ENCODE measurements at regions not wholly inside any gene's neighbourhood (a gene's known extent, or its start where the extent isn't known, plus 50 kb on each side); places are given as distances from the start of the nearest gene placed in this dataset.
A peak's percentile ranks its signal among the peaks of the same experiment; 100 is the strongest.
"Not testable (repeated sequence)": the region's sequence is repeated elsewhere in the genome, so short reads cannot be mapped to it uniquely, and the experiment has no call there.

GRCh38 chr12:78559886-78560285 is 304.7 kb upstream of the SYT1 start:
- no peak overlapping the region for H3K27ac ChIP-seq
- H3K4me3 ChIP-seq, result no peak overlapping the region
- in situ Hi-C loops (cut with MboI; ENCODE audit: low pct_unique_long_range_greater_than_20kb in 2 of 9, low sequenced_read_pairs in 9 of 9, unreplicated experiment in 9 of 9), result no loop called here
- ATAC-seq (replicated peaks in 6 of 8), result no peak
- H3K4me1 ChIP-seq (replicated peaks in 1 of 2), result peaks cover 0 to 10% of the 10 kb centered on the region in 2 donors

GRCh38 chr12:78560633-78561032 is 303.9 kb upstream of the SYT1 start:
- H3K4me1 ChIP-seq (replicated peaks in 1 of 2), result peaks cover 0 to 10% of the 10 kb centered on the region in 2 donors
- no peak overlapping the region for H3K27ac ChIP-seq
- WGBS, 10 experiments, result 72 to 100% (median 89%) methylated on average over 1 to 5 of the region's 5 CpGs; no CpG with 5 or more reads in 1 of the 10 experiments
- no peak for ATAC-seq (replicated peaks in 6 of 8)
- in situ Hi-C loops (cut with MboI; ENCODE audit: low pct_unique_long_range_greater_than_20kb in 2 of 9, low sequenced_read_pairs in 9 of 9, unreplicated experiment in 9 of 9), result no loop called here
- H3K4me3 ChIP-seq, result no peak overlapping the region

- in situ Hi-C loops (cut with MboI; ENCODE audit: low pct_unique_long_range_greater_than_20kb in 2 of 9, low sequenced_read_pairs in 9 of 9, unreplicated experiment in 9 of 9), result no loop called here
- 0 to 96% (median 38%) methylated on average over 1 to 2 of the region's 2 CpGs; no CpG with 5 or more reads in 3 of the 10 experiments for WGBS, 10 experiments
- no peak overlapping the region for H3K4me3 ChIP-seq
- ATAC-seq (replicated peaks in 6 of 8), result peak in 6 of 8 experiments; percentile 52 to 82 (median 73)
- H3K27ac ChIP-seq, result no peak overlapping the region
- H3K4me1 ChIP-seq (replicated peaks in 1 of 2), result peaks cover 0 to 10% of the 10 kb centered on the region in 2 donors
Measured at GRCh38 chr12:78562368-78563205, 302.0 kb upstream of the SYT1 start.

DNA sequence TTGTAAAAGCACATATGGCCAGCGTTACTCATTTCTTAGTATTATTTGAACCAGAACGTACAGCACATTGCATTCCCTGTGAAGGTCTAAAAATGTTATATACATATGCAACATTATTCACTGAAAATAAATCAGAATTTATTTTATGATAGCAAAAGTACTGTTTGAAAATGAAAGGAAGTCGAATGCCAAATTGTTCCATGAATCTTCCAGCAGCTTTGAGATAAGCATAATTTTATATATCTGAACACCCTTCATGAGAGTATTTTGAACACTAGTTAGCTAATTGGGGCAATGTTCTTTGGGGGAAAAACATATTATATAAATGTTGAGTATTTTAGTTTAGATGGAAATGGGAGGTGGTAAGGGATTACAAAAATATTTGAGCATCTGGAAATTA is 300.7 kb upstream of the SYT1 start:
- ATAC-seq (replicated peaks in 6 of 8), result peak in 1 of 8 experiments; percentile 42
- Histone ChIP-seq H3K27ac (no peak overlapping the region), H3K4me3 (no peak overlapping the region), H3K4me1 (replicated peaks in 1 of 2) (peaks cover 0 to 10% of the 10 kb centered on the region in 2 donors)
- in situ Hi-C loops (cut with MboI; ENCODE audit: low pct_unique_long_range_greater_than_20kb in 2 of 9, low sequenced_read_pairs in 9 of 9, unreplicated experiment in 9 of 9), result no loop called here
- 0 to 100% (median 84%) methylated on average over 1 to 3 of the region's 3 CpGs for WGBS, 10 experiments

GRCh38 chr12:78566456-78566855 is 298.1 kb upstream of the SYT1 start:
- Histone ChIP-seq H3K27ac (no peak overlapping the region), H3K4me3 (no peak overlapping the region), H3K4me1 (replicated peaks in 1 of 2) (peaks cover 0 to 10% of the 10 kb centered on the region in 2 donors)
- in situ Hi-C loops (cut with MboI; ENCODE audit: low pct_unique_long_range_greater_than_20kb in 2 of 9, low sequenced_read_pairs in 9 of 9, unreplicated experiment in 9 of 9), result no loop called here
- ATAC-seq (replicated peaks in 6 of 8), result no peak
- 0 to 100% (median 85%) methylated on average over 2 to 3 of the region's 3 CpGs; no CpG with 5 or more reads in 1 of the 10 experiments for WGBS, 10 experiments

DNA sequence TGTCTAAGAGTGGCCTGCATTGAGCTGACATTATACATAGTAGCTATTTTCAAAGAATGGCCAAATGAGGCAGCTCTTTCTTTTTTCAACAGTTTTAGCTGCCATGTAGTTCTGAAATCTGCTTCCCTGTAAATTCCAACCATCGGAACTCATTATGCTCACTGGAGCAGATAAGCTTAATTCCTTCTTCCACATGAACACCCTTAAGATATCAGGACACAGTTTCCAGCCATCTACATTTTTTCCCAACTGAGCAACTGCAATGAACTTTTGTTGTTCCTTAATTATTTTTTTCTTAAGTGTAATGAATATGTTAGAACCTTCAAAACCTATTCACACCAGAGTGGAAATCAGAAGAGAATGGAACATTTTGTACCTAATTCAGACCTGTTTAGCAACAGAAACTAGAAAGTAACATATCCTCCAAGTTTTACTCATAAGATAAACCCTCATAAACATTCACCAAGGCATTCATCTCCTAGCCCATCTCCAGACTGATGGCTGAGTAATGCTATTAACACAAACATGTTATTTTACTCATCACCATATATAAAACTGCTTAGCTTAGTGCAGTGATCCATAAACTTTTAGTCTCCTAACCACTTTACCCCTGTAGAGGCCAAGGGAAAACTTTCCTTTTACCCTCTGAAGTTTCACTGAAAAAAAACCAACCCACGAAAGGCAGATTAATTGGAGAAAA is 296.1 kb upstream of the SYT1 start:
- WGBS, 10 experiments, result 50 to 100% (median 93%) methylated on average over 1 to 2 of the region's 2 CpGs
- in situ Hi-C loops (cut with MboI; ENCODE audit: low pct_unique_long_range_greater_than_20kb in 2 of 9, low sequenced_read_pairs in 9 of 9, unreplicated experiment in 9 of 9), result no loop called here
- Histone ChIP-seq H3K27ac (no peak overlapping the region), H3K4me3 (no peak overlapping the region), H3K4me1 (replicated peaks in 1 of 2) (no peaks in the 10 kb centered on the region)
- ATAC-seq (replicated peaks in 6 of 8), result no peak

DNA sequence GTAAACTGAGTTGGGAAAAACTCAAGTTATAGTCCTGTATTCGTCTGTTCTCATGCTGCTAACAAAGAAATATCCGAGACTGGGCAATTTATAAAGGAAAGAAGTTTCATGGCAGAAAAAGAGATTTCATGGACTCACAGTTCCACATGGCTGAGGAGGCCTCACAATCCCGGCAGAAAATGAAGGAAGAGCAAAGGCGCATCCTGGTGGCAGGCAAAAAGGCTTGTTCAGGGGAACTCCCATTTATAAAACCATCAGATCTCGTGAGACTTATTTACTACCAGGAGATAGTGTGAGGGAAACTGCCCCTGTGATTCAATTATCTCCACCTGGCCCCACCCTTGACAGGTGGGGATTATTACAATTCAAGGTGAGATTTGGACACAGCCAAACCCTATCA is 292.6 kb upstream of the SYT1 start:
- in situ Hi-C loops (cut with MboI; ENCODE audit: low pct_unique_long_range_greater_than_20kb in 2 of 9, low sequenced_read_pairs in 9 of 9, unreplicated experiment in 9 of 9), result no loop called here
- 17 to 100% (median 88%) methylated on average over 1 to 5 of the region's 5 CpGs; no CpG with 5 or more reads in 1 of the 10 experiments for WGBS, 10 experiments
- Histone ChIP-seq H3K4me3 (no peak overlapping the region), H3K27ac (no peak overlapping the region), H3K4me1 (replicated peaks in 1 of 2) (no peaks in the 10 kb centered on the region)
- no peak for ATAC-seq (replicated peaks in 6 of 8)

GRCh38 chr12:78575208-78575607 is 289.4 kb upstream of the SYT1 start:
- in situ Hi-C loops (cut with MboI; ENCODE audit: low pct_unique_long_range_greater_than_20kb in 2 of 9, low sequenced_read_pairs in 9 of 9, unreplicated experiment in 9 of 9); ATAC-seq (replicated peaks in 6 of 8); H3K27ac ChIP-seq; H3K4me1 ChIP-seq (replicated peaks in 1 of 2); H3K4me3 ChIP-seq: not testable (repeated sequence)
- WGBS, 10 experiments, result 54 to 100% (median 74%) methylated on average over 1 to 6 of the region's 6 CpGs; no CpG with 5 or more reads in 1 of the 10 experiments

DNA sequence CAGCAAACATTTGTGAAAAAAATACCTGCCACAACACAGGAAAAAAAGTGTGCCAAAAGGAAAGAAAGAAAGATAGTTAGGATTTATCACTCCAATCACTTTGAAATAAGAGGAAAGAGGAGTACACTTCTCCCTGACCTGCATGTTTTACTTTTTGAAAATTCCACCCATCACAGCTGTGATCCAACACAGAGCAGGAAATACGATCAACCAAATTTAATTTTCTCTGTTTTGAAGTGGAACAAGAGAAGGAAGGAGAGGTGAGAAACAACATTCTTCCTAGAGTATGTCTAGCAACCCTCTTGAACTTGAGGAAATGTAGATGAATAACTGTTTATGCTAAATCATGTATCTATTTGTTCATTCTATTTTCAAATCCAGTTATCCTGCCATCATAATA is 284.7 kb upstream of the SYT1 start:
- H3K4me3 ChIP-seq, result no peak overlapping the region
- H3K4me1 ChIP-seq (replicated peaks in 1 of 2), result no peaks in the 10 kb centered on the region
- in situ Hi-C loops (cut with MboI; ENCODE audit: low pct_unique_long_range_greater_than_20kb in 2 of 9, low sequenced_read_pairs in 9 of 9, unreplicated experiment in 9 of 9), result no loop called here
- H3K27ac ChIP-seq, result no peak overlapping the region
- WGBS, 10 experiments, result 0 to 100% (median 75%) methylated on average over 1 of the region's 1 CpG; no CpG with 5 or more reads in 4 of the 10 experiments
- ATAC-seq (replicated peaks in 6 of 8), result no peak

- H3K4me1 ChIP-seq (replicated peaks in 1 of 2), result no peaks in the 10 kb centered on the region
- H3K4me3 ChIP-seq, result no peak overlapping the region
- in situ Hi-C loops (cut with MboI; ENCODE audit: low pct_unique_long_range_greater_than_20kb in 2 of 9, low sequenced_read_pairs in 9 of 9, unreplicated experiment in 9 of 9), result no loop called here
- no peak for ATAC-seq (replicated peaks in 6 of 8)
- H3K27ac ChIP-seq, result no peak overlapping the region
- 11 to 100% (median 83%) methylated on average over 1 of the region's 1 CpG; no CpG with 5 or more reads in 1 of the 10 experiments for WGBS, 10 experiments
Measured at GRCh38 chr12:78580296-78580695, 284.3 kb upstream of the SYT1 start.

DNA sequence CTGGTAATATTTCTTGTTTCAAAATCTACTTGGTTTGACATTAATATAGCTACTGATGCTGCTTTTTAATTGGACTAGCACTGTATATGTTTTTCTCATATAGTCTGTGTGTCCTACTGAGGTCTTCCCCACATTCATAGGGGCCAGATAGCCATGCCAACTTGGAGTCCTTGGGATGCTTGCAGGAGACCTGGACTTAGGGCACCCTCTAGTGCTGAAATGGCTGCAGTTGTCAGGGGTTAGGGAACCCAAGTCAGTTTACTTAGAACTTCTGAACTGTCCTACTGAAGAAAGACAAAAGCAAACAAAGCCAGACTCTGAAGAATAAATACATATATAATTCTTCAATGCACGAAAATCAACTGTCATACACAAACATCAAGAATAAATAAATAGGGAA is 279.9 kb upstream of the SYT1 start:
- in situ Hi-C loops (cut with MboI; ENCODE audit: low pct_unique_long_range_greater_than_20kb in 2 of 9, low sequenced_read_pairs in 9 of 9, unreplicated experiment in 9 of 9), result no loop called here
- H3K27ac ChIP-seq, result no peak overlapping the region
- H3K4me3 ChIP-seq, result no peak overlapping the region
- H3K4me1 ChIP-seq (replicated peaks in 1 of 2), result no peaks in the 10 kb centered on the region
- WGBS, 10 experiments, result 0 to 86% (median 44%) methylated on average over 1 of the region's 1 CpG; no CpG with 5 or more reads in 1 of the 10 experiments
- no peak for ATAC-seq (replicated peaks in 6 of 8)

GRCh38 chr12:78585132-78585531 is 279.4 kb upstream of the SYT1 start:
- Histone ChIP-seq H3K4me1 (replicated peaks in 1 of 2) (no peaks in the 10 kb centered on the region), H3K27ac (no peak overlapping the region), H3K4me3 (no peak overlapping the region)
- in situ Hi-C loops (cut with MboI; ENCODE audit: low pct_unique_long_range_greater_than_20kb in 2 of 9, low sequenced_read_pairs in 9 of 9, unreplicated experiment in 9 of 9), result no loop called here
- 13 to 94% (median 74%) methylated on average over 2 of the region's 2 CpGs for WGBS, 10 experiments
- ATAC-seq (replicated peaks in 6 of 8), result no peak

DNA sequence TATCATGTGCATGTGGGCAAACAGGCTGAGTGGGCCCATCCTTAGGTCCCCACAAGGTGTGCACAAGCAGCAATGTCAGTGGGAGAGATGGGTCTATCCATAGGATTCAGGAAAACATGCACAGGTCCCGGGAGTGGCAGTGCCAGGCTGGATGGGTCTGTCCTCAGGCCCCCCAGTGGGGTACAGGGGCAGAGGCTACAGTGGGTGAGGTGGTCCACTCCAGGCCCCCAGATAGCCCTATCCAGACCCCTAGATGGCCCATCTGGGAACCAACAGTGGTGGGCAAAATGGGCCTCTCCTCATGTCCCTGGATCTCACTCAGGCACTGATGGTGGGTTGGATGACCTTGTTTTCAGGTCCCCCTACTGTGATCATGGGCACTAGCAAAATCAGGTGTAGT is 277.8 kb upstream of the SYT1 start:
- Histone ChIP-seq H3K27ac (no peak overlapping the region), H3K4me3 (no peak overlapping the region), H3K4me1 (replicated peaks in 1 of 2) (no peaks in the 10 kb centered on the region)
- no peak for ATAC-seq (replicated peaks in 6 of 8)
- in situ Hi-C loops (cut with MboI; ENCODE audit: low pct_unique_long_range_greater_than_20kb in 2 of 9, low sequenced_read_pairs in 9 of 9, unreplicated experiment in 9 of 9), result no loop called here
- WGBS, 10 experiments, result 80 to 100% methylated on average over 1 of the region's 1 CpG; no CpG with 5 or more reads in 8 of the 10 experiments

Data from motor neuron (in vitro differentiated cells).